Fibroblast of mammary gland (primary cell): ENCODE measurements at regions not wholly inside any gene's neighbourhood (a gene's known extent, or its start where the extent isn't known, plus 50 kb on each side); places are given as distances from the start of the nearest gene placed in this dataset.

Source experiments
- DNase-seq: peaks from one replicate; pipeline ENCODE4 v3.0.0-alpha.2; 2010; ENCODE audit warnings: low read depth
- H3K4me3 ChIP-seq: 2 replicates; pipeline ENCODE4 v1.5.1; 2011; ENCODE audit warnings: low read depth, mild to moderate bottlenecking, low read length, moderate library complexity; ENCODE audit not compliant: control insufficient read depth
- TF ChIP-seq, protein P1 (sequence below): conservative IDR thresholded peaks from 2 replicates; pipeline ENCODE4 v1.5.1; 2011; ENCODE audit warnings: low read depth, low read length, inconsistent platforms; ENCODE audit not compliant: control insufficient read depth, insufficient read depth

DNA sequence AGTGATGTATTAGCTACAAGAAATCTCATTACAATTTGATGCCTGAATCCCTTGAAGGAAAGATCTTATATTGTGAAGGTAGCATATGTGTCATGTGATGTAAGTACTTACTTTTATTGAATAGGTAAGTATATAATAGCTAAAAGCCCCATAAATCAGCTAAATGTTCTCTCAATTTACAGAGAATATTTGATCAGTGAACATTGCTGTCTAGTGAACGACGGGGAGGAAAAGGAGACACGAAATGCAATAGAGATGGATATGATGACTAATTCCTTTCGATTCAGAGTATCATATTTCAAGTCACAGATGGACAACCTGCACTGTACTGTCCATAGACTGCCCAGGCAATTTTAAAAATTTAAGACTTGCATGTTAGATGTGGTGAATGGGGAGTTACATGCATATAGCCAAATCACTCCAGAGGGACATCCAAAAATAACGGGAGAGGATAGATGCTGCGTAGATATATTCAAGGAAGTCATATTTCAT is 462.1 kb upstream of the CDIN1 start:
- peak; percentile 26 for DNase-seq
- TF ChIP-seq, protein P1, sequence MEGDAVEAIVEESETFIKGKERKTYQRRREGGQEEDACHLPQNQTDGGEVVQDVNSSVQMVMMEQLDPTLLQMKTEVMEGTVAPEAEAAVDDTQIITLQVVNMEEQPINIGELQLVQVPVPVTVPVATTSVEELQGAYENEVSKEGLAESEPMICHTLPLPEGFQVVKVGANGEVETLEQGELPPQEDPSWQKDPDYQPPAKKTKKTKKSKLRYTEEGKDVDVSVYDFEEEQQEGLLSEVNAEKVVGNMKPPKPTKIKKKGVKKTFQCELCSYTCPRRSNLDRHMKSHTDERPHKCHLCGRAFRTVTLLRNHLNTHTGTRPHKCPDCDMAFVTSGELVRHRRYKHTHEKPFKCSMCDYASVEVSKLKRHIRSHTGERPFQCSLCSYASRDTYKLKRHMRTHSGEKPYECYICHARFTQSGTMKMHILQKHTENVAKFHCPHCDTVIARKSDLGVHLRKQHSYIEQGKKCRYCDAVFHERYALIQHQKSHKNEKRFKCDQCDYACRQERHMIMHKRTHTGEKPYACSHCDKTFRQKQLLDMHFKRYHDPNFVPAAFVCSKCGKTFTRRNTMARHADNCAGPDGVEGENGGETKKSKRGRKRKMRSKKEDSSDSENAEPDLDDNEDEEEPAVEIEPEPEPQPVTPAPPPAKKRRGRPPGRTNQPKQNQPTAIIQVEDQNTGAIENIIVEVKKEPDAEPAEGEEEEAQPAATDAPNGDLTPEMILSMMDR, result no peak
- no peak overlapping the region for H3K4me3 ChIP-seq

DNA sequence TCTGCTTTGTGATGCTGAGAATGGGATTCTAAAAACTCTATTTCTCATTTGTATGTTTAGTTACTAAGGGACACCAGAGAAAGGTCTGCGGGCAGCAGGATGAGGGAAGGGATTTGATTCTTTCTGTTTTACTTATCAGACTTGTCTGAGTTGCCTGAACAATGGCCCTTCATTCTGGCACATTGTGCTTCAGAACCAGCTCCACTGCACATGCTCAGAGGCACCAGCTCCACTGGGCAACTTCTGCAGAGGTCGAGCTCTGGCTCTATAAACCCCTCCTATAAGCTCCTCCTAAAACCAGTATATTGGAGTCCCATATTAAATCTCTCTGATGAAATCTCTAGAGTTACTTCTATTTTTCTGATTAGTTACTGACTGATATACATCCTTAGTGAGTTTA is 453.2 kb upstream of the CDIN1 start:
- no peak for DNase-seq
- TF ChIP-seq, protein P1, result no peak
- H3K4me3 ChIP-seq, result no peak overlapping the region

DNA sequence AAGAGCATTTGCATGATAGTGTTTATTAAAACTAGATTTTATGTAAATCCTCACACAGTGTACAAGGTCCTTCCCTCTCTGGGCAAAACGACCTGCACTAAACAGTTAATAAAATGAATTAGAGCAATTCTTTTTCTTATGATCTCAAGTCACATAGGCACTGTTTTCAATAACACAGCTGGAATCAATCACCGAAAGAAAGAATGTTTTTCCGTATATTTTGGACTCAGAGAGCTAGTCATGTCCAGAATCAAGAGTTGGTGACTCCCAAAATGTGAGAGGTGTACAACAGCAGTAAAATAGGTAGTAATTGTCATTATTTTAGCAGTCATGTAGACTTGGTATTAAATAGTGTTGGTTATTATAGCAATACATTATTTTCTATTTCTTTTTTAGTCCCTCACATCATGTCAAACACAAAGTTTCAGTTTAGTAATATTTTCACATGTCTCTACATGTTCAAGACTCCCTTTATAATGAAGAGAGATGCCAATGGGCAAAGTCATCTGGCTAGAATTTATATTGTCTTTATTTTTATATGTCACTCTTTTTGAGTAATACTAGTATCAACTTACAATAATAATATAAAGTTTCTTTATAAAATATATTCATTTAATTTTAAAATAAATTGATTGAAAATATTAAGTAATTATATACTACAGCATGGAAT is 448.6 kb upstream of the CDIN1 start:
- H3K4me3 ChIP-seq, result no peak overlapping the region
- peak; percentile 26 for DNase-seq
- TF ChIP-seq, protein P1, result no peak

DNA sequence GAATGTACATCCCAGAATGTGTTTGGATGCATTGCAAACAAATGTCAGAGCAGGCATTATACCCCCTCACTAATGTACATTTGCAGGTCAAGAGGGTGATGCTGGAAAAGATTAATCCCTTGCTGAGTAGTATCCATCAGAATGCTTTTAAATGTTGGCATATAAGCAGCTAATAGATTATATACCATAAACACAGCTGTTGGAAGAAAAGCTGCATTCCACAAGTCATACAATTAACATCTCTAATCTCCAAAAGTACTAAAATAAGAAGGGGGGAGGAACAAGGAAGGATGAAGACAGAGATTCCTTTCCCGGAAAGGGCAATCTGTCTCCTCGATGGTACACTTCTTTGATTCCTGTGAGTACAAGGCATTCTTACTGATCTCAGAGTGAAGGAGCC is 445.7 kb upstream of the CDIN1 start:
- DNase-seq, result no peak
- TF ChIP-seq, protein P1, result no peak

DNA sequence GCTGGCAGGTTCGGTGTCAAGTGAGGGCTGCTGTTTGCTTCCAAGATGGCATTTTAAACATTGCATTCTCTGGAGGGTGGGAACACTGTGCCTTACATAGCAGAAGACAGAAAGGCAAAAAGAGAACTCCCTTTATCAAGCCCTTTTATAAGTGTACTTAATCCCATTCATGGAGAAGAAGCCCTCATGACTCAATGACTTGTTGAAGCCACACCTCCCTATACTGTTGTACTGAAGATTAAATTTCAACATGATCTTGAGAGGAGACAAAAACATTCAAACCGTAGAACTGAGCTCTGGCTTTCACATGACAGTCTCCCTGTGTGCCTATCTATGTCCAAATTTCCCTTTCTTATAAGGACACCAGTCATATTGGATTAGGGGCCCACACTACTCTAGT is 443.4 kb upstream of the CDIN1 start:
- DNase-seq, result peak; percentile 3
- H3K4me3 ChIP-seq, result no peak overlapping the region
- TF ChIP-seq, protein P1, result no peak

More for the DNA sequence above, 445.7 kb upstream of the CDIN1 start:
- no peak overlapping the region for H3K4me3 ChIP-seq

DNA sequence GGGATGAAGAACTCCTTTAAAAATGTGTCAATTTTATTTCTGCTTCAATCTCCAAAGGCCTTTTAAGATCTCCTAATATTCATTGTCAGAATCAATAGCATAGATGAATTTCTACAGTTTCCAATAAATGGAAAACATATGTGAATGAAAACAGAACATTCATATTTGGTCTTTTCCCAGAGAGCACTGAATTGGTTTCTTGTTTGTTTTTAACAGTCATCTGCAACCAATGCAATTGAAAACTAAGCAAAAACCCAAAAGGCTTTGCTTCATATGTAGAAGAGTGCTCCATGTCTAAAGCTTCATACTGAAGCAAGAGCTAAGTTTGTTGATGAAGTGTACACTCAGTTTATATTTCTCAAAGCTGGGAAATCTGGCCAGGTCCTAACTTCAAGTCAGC is 426.5 kb upstream of the CDIN1 start:
- no peak overlapping the region for H3K4me3 ChIP-seq
- TF ChIP-seq, protein P1, result no peak
- DNase-seq, result no peak
